WI38 (cell line): ENCODE measurements at regions not wholly inside any gene's neighbourhood (a gene's known extent, or its start where the extent isn't known, plus 50 kb on each side); places are given as distances from the start of the nearest gene placed in this dataset.

Source experiments
- H3K4me3 ChIP-seq: 2 replicates; pipeline ENCODE4 v1.5.1; 2011; ENCODE audit warnings: low read depth, mild to moderate bottlenecking, control low read depth, low read length
- CTCF ChIP-seq: IDR thresholded peaks from 2 replicates; pipeline ENCODE4 v1.5.1; 2012; ENCODE audit warnings: low read depth, mild to moderate bottlenecking, control low read depth, low read length

DNA sequence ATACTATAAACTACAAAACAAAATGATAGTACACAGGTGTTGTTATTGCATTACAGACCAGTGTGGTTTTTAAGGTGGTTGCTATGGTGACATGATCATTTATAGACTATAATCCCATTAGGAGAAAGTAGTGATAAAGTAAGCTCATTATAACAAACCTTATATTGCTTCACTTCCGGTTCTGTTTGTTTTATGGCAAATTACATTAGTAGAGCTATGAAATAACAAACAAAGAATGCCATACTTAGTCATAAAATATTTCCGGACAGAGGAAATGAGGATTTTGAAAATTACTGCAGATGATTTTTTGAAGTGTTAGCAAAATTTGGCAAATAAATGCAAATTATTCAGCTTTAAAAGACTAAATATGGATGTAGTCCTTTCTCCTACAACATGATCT, 640.4 kb upstream of the ARPP21 start:
- H3K4me3 ChIP-seq, result no peak overlapping the region
- TF ChIP-seq CTCF, result no peak

- TF ChIP-seq CTCF, result no peak
These were observed 627.1 kb upstream of the ARPP21 start for GRCh38 chr3:35012214-35012613.

DNA sequence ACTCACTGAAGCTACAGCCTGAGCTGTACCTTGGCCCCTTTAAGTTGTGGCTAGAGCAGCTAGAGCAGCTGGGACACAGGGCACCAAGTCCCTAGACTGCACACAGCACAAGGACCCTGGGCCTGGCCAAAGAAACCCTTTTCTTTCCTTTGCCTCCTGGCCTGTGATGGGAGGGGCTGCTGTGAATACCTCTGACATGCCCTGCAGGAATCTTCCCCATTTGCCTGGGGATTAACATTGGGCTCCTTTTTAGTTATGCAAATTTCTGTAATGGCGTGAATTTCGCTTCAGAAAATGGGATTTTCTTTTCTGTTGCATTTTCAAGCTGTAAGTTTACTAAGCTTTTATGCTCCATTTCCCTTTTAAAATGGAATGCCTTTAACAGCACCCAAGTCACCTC, 611.2 kb upstream of the ARPP21 start:
- no peak for TF ChIP-seq CTCF
- H3K4me3 ChIP-seq, result no peak overlapping the region

More at GRCh38 chr3:35012214-35012613, 627.1 kb upstream of the ARPP21 start:
- no peak overlapping the region for H3K4me3 ChIP-seq

DNA sequence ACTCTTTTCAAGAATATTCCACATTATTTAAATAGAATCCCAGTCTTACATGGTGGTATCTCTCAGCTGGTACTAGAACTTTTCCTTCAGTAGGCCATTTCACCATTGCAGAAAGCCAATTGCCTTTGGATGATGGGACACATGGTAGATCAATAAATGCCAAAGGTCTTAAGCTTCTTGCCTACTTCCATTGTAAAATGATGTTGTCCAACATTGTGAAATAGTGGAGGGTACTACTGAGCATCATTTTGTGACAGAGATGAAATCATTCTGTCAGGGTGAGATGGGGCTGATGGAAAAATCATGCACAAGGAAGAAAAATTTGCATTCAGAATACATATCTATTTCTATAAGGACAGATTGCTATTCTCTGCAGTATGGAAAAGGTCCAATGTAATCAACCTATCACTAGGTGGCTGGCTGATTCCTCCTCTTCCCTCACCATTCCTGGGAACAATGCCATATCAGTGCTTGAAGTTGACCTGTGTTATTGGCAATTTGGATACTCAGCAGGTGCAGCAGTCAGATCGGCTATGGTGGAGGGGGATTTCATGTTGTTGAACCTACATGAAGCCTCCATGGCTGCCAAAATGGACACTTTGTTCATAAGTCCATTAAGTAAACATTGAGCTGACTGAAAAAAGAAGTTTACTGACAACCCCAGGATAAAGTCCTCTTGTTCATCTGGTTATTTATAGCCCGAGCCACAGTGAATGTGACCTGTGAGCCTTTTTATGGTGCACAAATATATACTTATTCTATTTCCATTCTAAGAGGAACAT, 596.9 kb upstream of the ARPP21 start:
- no peak overlapping the region for H3K4me3 ChIP-seq
- TF ChIP-seq CTCF, result no peak

DNA sequence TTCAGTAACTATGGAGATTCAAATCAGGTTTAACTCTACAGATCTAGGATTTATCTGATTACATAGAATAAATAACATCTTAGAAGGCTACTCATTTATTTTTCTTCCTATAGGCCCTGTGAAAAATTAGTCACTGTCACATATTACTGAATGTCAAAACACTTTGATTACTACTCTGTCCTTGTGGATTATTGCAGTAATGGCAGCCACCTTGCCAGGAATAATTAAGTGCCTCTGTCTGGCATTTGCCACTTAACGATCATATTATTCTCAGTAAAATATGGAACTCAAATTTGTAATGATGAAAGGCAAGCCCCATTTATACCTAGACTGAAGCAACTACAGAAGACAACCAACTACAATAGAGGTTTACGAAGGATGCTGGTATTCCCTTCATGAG, 596.3 kb upstream of the ARPP21 start:
- TF ChIP-seq CTCF, result no peak

DNA sequence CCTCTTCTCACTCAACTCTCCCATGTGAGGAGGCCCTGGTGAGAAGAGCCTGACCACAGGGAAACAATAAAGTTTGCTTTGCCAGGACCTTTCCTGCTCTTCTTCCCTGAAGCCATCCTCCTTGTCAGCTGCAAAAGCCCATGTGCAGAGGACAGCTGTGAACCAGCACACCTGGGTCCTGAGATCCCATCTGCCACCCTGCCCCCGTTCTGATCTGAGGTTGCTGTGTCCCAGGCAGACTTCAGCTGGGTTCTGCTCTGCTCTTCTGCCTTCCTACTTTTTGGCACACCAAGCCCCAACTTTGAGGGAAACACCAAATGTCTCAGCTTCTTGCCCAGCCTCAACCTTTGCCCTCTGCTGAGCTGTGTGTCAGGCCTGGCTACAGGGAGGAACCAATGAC, 595.1 kb upstream of the ARPP21 start:
- no peak overlapping the region for H3K4me3 ChIP-seq
- no peak for TF ChIP-seq CTCF

More for the DNA sequence above, 596.3 kb upstream of the ARPP21 start:
- H3K4me3 ChIP-seq, result no peak overlapping the region

DNA sequence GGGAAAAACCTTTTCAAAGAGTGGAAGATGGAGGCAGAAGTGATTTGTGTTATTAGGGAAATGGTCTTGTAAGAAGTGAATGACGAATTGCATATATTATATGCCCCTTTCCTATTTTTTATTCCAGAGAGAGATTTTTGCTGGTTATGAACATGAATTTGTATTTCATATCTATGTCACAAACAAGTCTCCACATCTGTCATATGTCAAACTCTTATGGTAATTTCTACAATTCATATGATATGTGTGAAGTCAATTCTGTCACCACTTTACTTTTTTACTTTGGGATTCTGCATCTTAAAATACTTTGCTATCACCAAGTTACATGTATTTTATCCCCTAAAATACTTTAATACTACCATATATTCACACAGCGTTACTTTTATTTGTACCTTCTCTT, 594.2 kb upstream of the ARPP21 start:
- H3K4me3 ChIP-seq, result no peak overlapping the region
- no peak for TF ChIP-seq CTCF
